Brain microvascular endothelial cell (primary cell): ENCODE measurements at regions not wholly inside any gene's neighbourhood (a gene's known extent, or its start where the extent isn't known, plus 50 kb on each side); places are given as distances from the start of the nearest gene placed in this dataset.

Source experiments
- DNase-seq: peaks from one replicate; pipeline ENCODE4 v3.0.0-alpha.2; 2020
- H3K27ac ChIP-seq: fragments of 250-450 bp; sonication (Bioruptor Pico); 2 replicates; pipeline ENCODE4 v1.5.1; 2020; ENCODE audit warnings: mild to moderate bottlenecking, moderate library complexity
- H3K27me3 ChIP-seq: fragments of 250-450 bp; sonication (Bioruptor Pico); replicated peaks from 2 replicates; pipeline ENCODE4 v1.5.1; 2020; ENCODE audit warnings: mild to moderate bottlenecking
- H3K36me3 ChIP-seq: fragments of 250-450 bp; sonication (Bioruptor Pico); replicated peaks from 2 replicates; pipeline ENCODE4 v1.5.1; 2020; ENCODE audit warnings: mild to moderate bottlenecking
- H3K4me3 ChIP-seq: 2 replicates; pipeline ENCODE4 v1.5.1; 2011; ENCODE audit warnings: low read depth, mild to moderate bottlenecking, control low read depth, low read length, moderate library complexity
- in situ Hi-C: cut with HindIII; loops from 2 replicates; pipeline ENCODE4 v1.10.0; 2017; ENCODE audit warnings: low sequenced_read_pairs, low pct_ligation_motif_present
- TF ChIP-seq, protein P1 (sequence below): IDR thresholded peaks from 2 replicates; pipeline ENCODE4 v1.5.1; 2011; ENCODE audit warnings: low read depth, mild to moderate bottlenecking, moderate library complexity, low read length, control low read depth, inconsistent platforms; ENCODE audit errors: missing control alignments

DNA sequence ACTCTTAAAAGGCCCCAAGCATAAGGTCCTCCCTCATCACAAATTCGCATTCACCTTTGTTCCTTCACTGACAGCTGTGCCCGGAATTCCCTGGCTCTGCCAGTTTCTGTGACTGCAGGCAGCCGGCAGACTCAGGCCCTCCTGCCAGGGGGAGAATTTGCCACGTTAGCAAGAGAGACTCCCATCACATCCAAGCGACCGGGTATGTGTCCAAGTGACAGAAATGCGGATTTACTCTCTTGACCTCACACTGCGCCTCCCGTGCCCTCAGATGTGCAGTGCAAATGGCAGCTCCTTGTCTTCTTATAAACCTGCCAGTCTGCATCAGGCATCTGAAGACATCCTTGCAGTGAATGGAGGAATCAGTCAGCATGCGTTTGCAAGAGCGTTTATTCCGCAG, 187.1 kb upstream of the WWC1 start:
- DNase-seq, result no peak
- Histone ChIP-seq H3K27ac (no peak overlapping the region), H3K27me3 (no peaks in the 10 kb centered on the region), H3K36me3 (no peaks in the 10 kb centered on the region), H3K4me3 (no peak overlapping the region)
- in situ Hi-C loops, result no loop called here
- TF ChIP-seq, protein P1, sequence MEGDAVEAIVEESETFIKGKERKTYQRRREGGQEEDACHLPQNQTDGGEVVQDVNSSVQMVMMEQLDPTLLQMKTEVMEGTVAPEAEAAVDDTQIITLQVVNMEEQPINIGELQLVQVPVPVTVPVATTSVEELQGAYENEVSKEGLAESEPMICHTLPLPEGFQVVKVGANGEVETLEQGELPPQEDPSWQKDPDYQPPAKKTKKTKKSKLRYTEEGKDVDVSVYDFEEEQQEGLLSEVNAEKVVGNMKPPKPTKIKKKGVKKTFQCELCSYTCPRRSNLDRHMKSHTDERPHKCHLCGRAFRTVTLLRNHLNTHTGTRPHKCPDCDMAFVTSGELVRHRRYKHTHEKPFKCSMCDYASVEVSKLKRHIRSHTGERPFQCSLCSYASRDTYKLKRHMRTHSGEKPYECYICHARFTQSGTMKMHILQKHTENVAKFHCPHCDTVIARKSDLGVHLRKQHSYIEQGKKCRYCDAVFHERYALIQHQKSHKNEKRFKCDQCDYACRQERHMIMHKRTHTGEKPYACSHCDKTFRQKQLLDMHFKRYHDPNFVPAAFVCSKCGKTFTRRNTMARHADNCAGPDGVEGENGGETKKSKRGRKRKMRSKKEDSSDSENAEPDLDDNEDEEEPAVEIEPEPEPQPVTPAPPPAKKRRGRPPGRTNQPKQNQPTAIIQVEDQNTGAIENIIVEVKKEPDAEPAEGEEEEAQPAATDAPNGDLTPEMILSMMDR, result no peak

DNA sequence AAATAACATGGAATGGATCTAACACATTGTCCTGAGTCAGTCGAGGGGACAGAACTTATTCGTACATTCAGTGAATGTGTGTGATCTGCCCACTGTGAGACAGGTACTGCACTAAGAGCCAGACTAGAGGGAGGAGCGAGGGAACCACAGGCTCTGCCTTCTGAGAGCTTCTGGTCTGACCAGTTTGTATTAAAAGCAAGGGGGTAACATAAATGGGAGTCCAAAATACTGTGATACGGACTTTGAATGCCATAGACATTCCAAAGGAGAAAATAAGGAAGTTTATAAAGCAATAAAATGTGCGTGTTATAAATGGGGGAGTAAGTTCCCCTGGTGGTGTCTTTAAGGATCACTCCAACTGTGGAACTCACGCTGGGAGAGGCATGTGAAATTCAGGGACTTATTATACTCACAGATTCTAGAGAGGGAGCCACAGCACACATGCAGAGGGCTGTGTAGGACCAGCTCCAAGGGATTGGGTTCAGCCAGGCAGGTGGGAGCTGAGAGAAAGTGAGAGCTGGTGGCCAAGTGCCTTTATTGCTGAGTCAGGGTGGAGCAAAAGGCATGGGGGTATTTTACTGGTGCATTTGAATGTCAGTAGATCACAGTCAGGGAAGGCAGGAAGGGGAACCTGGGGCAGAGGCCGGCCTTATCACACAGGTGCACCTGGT, 186.5 kb upstream of the WWC1 start:
- no peak overlapping the region for H3K4me3 ChIP-seq
- no peaks in the 10 kb centered on the region for H3K36me3 ChIP-seq
- no peak for DNase-seq
- no peak overlapping the region for H3K27ac ChIP-seq
- in situ Hi-C loops, result no loop called here
- no peaks in the 10 kb centered on the region for H3K27me3 ChIP-seq
- TF ChIP-seq, protein P1, result peak; percentile 10

DNA sequence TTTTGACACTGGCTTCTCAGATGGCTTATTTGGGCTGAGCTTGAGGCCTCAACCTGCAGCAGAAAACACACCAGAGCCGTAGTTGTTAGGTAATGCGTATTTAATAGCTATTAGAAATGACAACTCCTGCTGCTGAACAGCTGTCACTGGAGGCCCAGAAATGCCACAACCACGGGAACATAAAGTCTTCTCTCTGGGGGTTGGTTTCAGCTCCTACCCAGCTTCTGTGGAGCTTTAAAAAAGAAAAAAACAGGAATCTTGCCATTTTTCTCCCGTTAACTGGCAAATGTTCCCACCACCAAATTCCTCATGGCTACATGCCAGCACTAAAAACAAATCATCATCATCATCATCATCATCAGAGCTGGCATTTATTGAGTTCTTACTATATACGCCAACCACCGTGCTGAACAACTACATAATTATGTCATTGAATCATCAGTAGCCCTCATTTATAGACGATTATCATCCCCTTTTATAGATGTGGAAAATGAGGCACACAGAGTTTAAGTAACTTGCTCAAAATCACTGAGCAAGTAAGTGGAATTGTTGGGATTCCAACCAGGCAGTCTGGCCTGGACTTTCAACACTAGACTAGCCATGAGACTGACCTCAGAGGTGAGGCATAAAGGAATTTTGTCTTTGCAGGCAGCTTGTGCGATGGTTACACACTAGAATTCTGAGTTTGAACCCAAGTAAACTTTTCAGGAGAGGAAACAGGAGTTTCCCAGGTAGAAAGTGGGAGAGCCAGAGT, 185.3 kb upstream of the WWC1 start:
- H3K27me3 ChIP-seq, result no peaks in the 10 kb centered on the region
- no peak overlapping the region for H3K27ac ChIP-seq
- no peak for DNase-seq
- in situ Hi-C loops, result no loop called here
- no peaks in the 10 kb centered on the region for H3K36me3 ChIP-seq
- TF ChIP-seq, protein P1, result no peak
- H3K4me3 ChIP-seq, result no peak overlapping the region

DNA sequence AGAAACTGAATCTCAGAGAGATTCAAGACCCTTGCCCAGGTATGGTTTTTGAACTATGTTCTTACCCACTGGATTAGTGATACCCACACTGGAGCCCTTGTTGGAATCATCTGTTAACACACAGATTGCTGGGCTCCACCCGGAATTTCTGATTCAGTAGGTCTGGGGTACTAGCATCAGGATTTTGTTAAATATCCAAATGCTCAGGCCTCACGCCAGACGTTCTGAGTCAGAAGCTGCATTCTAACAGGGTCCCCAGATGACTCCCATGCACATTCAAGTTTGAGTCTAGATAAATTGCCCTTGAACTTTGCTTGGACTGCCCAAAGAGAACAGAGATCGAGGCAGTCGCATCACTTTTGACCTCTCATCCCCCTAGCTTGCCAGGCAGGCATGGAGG, 182.0 kb upstream of the WWC1 start:
- Histone ChIP-seq H3K27me3 (no peaks in the 10 kb centered on the region), H3K27ac (no peak overlapping the region), H3K4me3 (no peak overlapping the region), H3K36me3 (no peaks in the 10 kb centered on the region)
- no peak for DNase-seq
- TF ChIP-seq, protein P1, result no peak
- in situ Hi-C loops, result no loop called here

DNA sequence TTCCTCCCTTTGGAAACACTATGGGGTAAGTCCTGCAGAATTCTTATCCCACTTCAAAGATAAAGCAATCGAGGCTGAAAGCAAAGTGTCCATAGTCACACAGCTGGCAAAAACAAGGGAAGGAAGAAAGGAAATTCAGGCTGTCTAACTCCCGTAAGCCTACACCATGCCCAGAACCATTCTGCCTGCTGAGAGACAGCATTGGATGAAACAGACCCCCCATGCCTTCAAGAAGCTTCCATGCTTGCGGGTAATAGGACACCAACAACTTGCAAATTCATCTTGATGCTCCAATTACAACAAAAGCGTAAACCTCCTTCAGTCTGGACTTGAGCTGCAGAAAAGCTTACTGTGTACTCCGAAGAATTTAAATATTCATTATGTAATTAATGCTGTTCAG, 181.1 kb upstream of the WWC1 start:
- H3K27ac ChIP-seq, result no peak overlapping the region
- no peaks in the 10 kb centered on the region for H3K27me3 ChIP-seq
- in situ Hi-C loops, result no loop called here
- TF ChIP-seq, protein P1, result no peak
- DNase-seq, result no peak
- no peaks in the 10 kb centered on the region for H3K36me3 ChIP-seq
- no peak overlapping the region for H3K4me3 ChIP-seq
